Activated CD8-positive, alpha-beta memory T cell treated with anti-CD3 and anti-CD28 coated beads for 36 hours (primary cell): ENCODE measurements at regions not wholly inside any gene's neighbourhood (a gene's known extent, or its start where the extent isn't known, plus 50 kb on each side); places are given as distances from the start of the nearest gene placed in this dataset.

Source experiments
- CTCF ChIA-PET: fragments of 350-600 bp; sonication (Branson Sonifier 250); formaldehyde crosslinking; loops from one replicate; lab custom pipeline; 2021; ENCODE audit warnings: antibody characterized with exemption; lab: Charles Lee
- POLR2A ChIA-PET: fragments of 350-600 bp; sonication (Branson Sonifier 250); formaldehyde crosslinking; loops from one replicate; lab custom pipeline; 2021; ENCODE audit warnings: antibody characterized with exemption; lab: Charles Lee

- POLR2A ChIA-PET: no interaction called here
- CTCF ChIA-PET: no interaction called here
Observed at GRCh38 chr11:88410056-88410455, 72.5 kb upstream of the CTSC start.

DNA sequence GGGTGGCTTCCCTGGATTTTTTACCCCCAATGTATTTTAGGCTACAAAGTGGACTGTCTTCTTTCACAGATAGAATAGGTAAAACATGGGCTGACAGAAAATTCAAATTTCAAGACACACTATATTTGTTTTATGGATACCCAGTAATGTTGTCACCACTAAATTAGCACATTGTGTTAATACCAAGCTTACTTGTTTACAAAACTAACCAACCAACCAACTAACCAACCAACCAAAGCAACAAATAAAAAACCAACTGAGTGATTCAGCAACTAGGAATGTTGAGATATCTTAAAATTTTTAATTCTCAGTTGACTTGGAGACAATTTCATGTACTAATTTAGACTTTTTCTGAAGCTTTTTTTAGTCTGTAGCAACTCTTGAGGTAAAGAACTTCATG lies 69.3 kb upstream of the CTSC start:
- ChIA-PET CTCF (no interaction called here), POLR2A (no interaction called here)

DNA sequence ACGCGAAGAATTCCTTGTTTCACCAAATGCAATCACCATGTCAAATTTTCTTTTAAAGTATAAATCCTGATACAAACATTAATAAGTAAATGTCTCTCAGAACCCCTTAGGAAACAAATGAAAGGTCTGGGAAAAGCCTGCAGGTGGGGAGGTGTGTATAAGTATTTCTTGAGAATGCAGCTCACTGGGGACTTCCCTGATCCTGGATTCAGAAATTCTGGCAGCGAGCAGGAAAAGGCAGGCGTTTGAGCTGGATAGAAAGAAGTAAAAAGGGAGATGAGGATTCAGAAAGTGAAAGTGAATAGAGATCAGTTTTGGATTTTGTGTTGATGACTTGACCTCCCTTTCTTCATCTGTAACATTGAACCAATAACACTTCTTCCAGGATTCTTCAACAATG lies 68.3 kb upstream of the CTSC start:
- POLR2A ChIA-PET: no interaction called here
- CTCF ChIA-PET: no interaction called here

GRCh38 chr11:88404932-88405710 lies 67.6 kb upstream of the CTSC start:
- ChIA-PET POLR2A (no interaction called here), CTCF (no interaction called here)

GRCh38 chr11:88404391-88404790 lies 66.9 kb upstream of the CTSC start:
- CTCF ChIA-PET: no interaction called here
- POLR2A ChIA-PET: interaction anchor here (0.6 kb wide), 1 partner anchor 75 kb away, joined by 5 read pairs; no protein-coding TSS in a partner anchor

DNA sequence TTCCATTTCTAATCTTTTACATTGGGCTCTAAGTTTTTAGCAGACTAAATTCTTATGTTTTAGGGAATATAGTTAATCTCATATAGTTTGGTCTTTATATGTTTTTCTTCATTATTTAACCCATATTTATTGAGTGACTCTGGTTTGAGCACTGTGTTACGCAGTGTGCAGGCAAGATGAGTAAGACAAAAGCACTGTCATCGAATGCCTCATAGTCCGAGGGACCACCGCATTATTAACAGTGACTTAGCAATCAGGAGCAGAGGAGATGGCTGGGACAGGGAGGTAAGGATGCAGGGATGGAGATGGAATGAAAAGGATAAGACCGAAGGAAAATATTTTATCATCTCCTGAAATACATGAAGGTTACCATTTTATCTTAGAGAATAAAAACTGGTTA lies 65.2 kb upstream of the CTSC start:
- POLR2A ChIA-PET: no interaction called here
- CTCF ChIA-PET: no interaction called here

DNA sequence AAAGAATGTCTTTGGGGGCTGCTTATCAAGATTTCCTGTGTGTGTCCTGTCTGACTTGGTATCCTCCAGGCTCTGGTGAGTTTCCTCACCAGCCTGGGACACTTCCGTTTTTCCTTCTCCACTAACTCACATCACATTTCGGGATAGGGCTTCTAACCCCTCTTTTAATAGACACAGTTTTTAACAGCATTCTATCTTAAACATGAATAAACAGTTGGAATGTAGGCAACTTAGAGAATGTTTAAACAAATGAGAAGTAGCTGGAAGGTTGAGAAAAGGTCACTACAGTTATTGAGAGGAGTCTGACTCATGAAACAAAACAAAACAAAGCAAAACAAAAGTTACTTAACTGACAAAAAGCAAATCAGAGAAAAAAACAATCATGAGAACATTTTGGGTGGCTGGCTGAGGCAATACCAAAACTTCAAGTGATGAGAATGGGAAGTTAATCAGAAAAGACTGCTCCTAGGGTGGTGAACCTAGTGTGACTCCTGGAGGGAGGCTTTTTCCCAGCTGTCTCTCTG lies 64.7 kb upstream of the CTSC start:
- ChIA-PET POLR2A (no interaction called here), CTCF (no interaction called here)

GRCh38 chr11:88398791-88399570 lies 61.4 kb upstream of the CTSC start:
- POLR2A ChIA-PET: no interaction called here

GRCh38 chr11:88398372-88398771 lies 60.8 kb upstream of the CTSC start:
- ChIA-PET POLR2A (no interaction called here), CTCF (no interaction called here)

More at GRCh38 chr11:88398791-88399570, 61.4 kb upstream of the CTSC start:
- CTCF ChIA-PET: no interaction called here

DNA sequence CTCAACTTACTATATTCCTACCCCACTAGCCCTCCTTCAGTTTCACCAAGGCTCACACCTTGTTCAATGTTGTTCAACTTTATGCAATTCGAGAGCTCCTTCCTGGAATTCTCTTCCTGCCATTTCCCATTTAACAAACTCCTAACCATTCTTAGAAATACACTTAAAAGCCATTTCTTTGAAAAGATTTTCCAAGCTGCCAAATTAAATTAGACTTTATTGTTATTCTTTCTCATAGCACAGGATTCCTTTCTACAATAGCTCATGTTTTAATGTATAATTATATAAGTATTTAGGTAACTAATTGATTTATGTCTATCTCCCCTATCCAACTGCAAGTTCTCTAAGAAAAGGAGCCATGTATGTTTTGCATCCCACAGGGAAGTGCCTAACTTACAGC lies 52.7 kb upstream of the CTSC start:
- ChIA-PET POLR2A (no interaction called here), CTCF (no interaction called here)

- POLR2A ChIA-PET: no interaction called here
- CTCF ChIA-PET: no interaction called here
Observed at GRCh38 chr11:88387957-88388356, 50.4 kb upstream of the CTSC start.
